Bronchial epithelial cell (primary cell): ENCODE measurements at regions not wholly inside any gene's neighbourhood (a gene's known extent, or its start where the extent isn't known, plus 50 kb on each side); places are given as distances from the start of the nearest gene placed in this dataset.

Source experiments
- DNase-seq: peaks from one replicate; pipeline ENCODE4 v3.0.0-alpha.2; 2010; ENCODE audit warnings: low read depth
- FAIRE-seq: peaks from 2 replicates; lab custom pipeline; 2011; peaks lifted over from hg19 to GRCh38; lab: Jason Lieb, UNC
- H3K27me3 ChIP-seq: 2 replicates; pipeline ENCODE4 v1.5.1; 2011; ENCODE audit warnings: low read length; ENCODE audit not compliant: control insufficient read depth, insufficient read depth
- H3K36me3 ChIP-seq: 2 replicates; pipeline ENCODE4 v1.5.1; 2011; ENCODE audit warnings: low read length; ENCODE audit not compliant: control insufficient read depth, insufficient read depth
- H3K4me3 ChIP-seq: 2 replicates; pipeline ENCODE4 v1.5.1; 2011; ENCODE audit warnings: mild to moderate bottlenecking, low read depth, low read length, control low read depth
- CTCF ChIP-seq: IDR thresholded peaks from 2 replicates; pipeline ENCODE4 v1.5.1; 2011; ENCODE audit warnings: mild to moderate bottlenecking, moderate library complexity, low read length, control low read depth, inconsistent platforms; ENCODE audit not compliant: insufficient read depth, severe bottlenecking

DNA sequence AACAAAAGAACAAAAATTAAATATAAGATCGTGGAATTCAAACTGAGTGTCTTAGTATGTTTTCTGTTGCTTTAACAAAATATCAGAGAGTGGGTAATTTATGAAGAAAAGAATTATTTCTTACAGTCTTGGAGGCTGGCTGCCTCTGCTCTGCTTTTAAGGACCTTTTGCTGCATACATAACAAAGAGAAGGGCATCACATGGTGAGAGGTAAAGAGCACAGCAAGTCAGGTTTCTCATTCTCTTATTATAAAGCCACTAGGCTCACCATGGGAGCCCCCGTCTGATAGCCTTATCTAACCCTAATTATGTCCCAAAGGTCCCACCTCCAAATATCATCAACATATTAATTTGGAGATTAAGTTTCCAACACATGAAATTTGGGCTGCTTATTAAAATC is 231.3 kb downstream of the SLITRK6 start:
- no peak for TF ChIP-seq CTCF
- FAIRE-seq (no peak), DNase-seq (no peak)
- H3K36me3 ChIP-seq, result no peaks in the 10 kb centered on the region
- H3K4me3 ChIP-seq, result no peak overlapping the region
- H3K27me3 ChIP-seq, result no peaks in the 10 kb centered on the region

DNA sequence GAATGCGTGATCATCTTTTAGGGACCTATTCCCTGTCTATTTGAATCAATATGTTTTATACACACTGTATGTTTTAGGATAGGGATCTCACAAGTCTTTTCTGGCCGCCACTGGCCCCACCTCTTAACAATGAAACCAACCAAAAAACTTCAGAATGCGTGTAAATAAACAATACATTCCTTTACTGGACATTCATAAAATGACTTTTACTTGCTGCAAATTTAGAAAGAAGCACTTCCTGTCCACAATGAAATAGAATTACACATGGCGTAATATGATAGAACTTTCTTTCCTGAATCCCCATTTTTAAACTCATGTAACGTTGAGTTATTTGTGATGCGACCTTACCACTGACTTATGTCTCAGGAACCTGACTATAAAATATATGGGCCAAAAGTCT is 233.6 kb downstream of the SLITRK6 start:
- no peak for TF ChIP-seq CTCF
- FAIRE-seq (no peak), DNase-seq (no peak)
- H3K36me3 ChIP-seq, result no peaks in the 10 kb centered on the region
- H3K27me3 ChIP-seq, result no peaks in the 10 kb centered on the region
- no peak overlapping the region for H3K4me3 ChIP-seq

GRCh38 chr13:85564598-85564997 is 234.6 kb downstream of the SLITRK6 start:
- Histone ChIP-seq H3K4me3 (no peak overlapping the region), H3K27me3 (no peaks in the 10 kb centered on the region), H3K36me3 (no peaks in the 10 kb centered on the region)
- DNase-seq, result no peak
- FAIRE-seq, result no peak
- no peak for TF ChIP-seq CTCF

DNA sequence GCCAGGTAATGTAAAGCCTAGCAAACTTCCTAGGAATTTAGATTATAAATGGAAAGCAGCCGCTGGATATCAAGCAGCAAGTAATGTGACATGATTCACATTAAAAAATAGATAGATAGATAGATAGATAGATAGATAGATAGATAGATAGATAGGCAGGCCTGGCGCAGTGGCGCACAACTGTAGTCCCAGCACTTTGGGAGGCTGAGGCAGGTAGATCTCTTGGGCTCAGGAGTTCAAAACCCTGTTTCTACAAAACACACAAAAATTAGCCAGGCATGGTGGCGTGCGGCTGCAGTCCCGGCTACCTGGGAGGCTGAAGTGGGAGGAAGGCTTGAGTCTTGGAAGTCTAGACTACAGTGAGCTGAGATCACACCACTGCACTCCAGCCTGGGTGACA is 236.9 kb downstream of the SLITRK6 start:
- DNase-seq (no peak), FAIRE-seq (no peak)
- no peaks in the 10 kb centered on the region for H3K36me3 ChIP-seq
- H3K4me3 ChIP-seq, result no peak overlapping the region
- TF ChIP-seq CTCF, result no peak
- no peaks in the 10 kb centered on the region for H3K27me3 ChIP-seq

DNA sequence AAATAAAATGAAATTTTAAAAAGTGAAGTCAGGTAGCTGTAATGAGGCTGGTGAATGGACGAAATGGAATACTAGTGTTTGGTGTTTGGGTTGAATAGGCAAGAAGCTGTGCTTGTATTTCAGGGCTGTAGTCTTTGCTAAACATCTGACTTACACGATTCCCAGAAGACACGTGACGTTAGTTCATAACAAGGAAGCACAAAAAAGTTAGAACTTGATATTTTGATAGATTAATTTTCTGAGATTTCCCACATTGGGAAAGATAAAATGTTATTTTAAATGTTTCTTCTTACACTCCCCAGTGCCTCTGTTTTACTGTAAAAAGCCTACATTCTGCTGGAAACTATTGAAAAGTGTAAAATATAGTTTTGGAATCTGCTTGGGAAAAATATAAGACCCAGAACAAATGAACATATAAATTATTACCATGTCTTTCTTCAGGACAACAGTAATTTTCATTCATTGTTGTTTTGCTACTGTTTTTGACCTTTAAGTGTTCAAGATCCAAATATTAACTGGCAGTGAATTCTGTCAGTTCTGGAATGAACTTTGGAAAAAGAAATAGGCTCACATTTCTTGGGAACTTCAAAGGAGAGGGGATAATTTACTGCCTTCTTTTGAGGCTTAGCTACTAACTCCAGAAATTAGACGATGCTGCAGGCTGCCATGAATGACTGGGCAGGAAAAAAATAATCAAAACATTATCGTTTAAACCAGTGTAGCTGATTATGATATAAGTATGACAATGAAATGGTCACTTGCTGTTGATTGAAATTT is 241.3 kb downstream of the SLITRK6 start:
- H3K27me3 ChIP-seq, result no peaks in the 10 kb centered on the region
- DNase-seq (no peak), FAIRE-seq (no peak)
- no peak overlapping the region for H3K4me3 ChIP-seq
- no peak for TF ChIP-seq CTCF
- no peaks in the 10 kb centered on the region for H3K36me3 ChIP-seq

DNA sequence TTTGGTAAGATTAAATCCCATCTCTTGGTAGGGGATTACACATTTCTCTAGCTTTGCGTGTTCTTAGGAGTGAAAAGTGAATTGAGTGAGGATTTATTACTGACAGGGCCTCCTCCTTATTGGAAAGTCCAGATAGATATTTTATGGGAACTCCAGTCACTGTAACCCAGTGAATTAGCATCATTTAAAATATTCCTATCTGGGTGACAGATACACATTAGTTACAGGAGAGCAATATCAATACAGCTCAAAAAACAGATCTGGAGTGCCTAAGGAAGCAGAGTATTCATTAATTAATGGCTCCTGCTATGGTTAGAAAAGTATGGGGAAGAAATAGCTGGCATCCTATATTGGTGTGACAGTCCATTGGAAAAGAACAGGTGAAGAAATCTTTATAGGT is 248.2 kb downstream of the SLITRK6 start:
- TF ChIP-seq CTCF, result no peak
- Histone ChIP-seq H3K36me3 (no peaks in the 10 kb centered on the region), H3K4me3 (no peak overlapping the region), H3K27me3 (no peaks in the 10 kb centered on the region)
- DNase-seq (no peak), FAIRE-seq (no peak)
